Body of pancreas (tissue), 4 donors: ENCODE measurements at regions not wholly inside any gene's neighbourhood (a gene's known extent, or its start where the extent isn't known, plus 50 kb on each side); places are given as distances from the start of the nearest gene placed in this dataset.

Source experiments
- ATAC-seq: fragments of 150-250 bp; one replicate; pipeline ENCODE4 v1.9.1; 2016
- DNase-seq, 4 donors: peaks; one replicate each; pipeline ENCODE4 v3.0.0-alpha.2; 2019
- H3K27ac ChIP-seq, 4 donors: fragments of 200-600 bp; sonication (generic); 1 replicate in 3 of 4; 2 replicates in 1 of 4; pipeline versions ENCODE4 v1.5.1 to v1.6.1; 2016 to 2019; ENCODE audit warnings: mild to moderate bottlenecking in 1 of 4, mixed read lengths in 1 of 4, moderate library complexity in 1 of 4
- H3K27me3 ChIP-seq, 2 donors: fragments of 200-600 bp; sonication (generic); one replicate each; pipeline ENCODE4 v1.6.0; 2016; ENCODE audit warnings: mild to moderate bottlenecking in 1 of 2
- H3K36me3 ChIP-seq, 2 donors: fragments of 200-600 bp; sonication (generic); replicated peaks in 1 of 2; 2 replicates each; pipeline ENCODE4 v1.5.1; 2016; ENCODE audit warnings: low read depth in 2 of 2; ENCODE audit not compliant: insufficient read depth in 1 of 2
- H3K4me1 ChIP-seq: fragments of 200-600 bp; sonication (generic); one replicate; pipeline ENCODE4 v1.6.0; 2016
- H3K4me3 ChIP-seq, 2 donors: fragments of 200-600 bp; sonication (generic); 1 replicate in 1 of 2; 2 replicates in 1 of 2; pipeline ENCODE4 v1.5.1; 2016 to 2019
- H3K9me3 ChIP-seq, 3 donors: fragments of 200-600 bp; sonication (generic); 1 replicate in 2 of 3; 2 replicates in 1 of 3; pipeline ENCODE4 v1.5.1; 2016
- POLR2A ChIP-seq, 3 donors: fragments of 450-650 bp; IDR thresholded peaks; one replicate each; pipeline ENCODE4 v1.6.1; 2016; ENCODE audit warnings: antibody characterized with exemption in 3 of 3, mild to moderate bottlenecking in 2 of 3
- WGBS, 2 donors: methylation state at CpG; one replicate each; pipeline ENCODE4 v1.1.5; 2017; 5-methylcytosine and 5-hydroxymethylcytosine counted together
- intact Hi-C: fragments of 100-400 bp; cut with DNase I; formaldehyde crosslinking; loops from one replicate; pipeline ENCODE4 v1.15.1; 2023
- TF ChIP-seq, protein P1 (sequence below), 7 experiments: fragments of 450-650 bp in 4 of 7; fragments of 200-600 bp in 3 of 7; sonication (generic) in 3 of 7; IDR thresholded peaks; one replicate each; pipeline ENCODE4 v1.5.1; 2016 to 2019; ENCODE audit warnings: antibody characterized with exemption in 7 of 7

DNA sequence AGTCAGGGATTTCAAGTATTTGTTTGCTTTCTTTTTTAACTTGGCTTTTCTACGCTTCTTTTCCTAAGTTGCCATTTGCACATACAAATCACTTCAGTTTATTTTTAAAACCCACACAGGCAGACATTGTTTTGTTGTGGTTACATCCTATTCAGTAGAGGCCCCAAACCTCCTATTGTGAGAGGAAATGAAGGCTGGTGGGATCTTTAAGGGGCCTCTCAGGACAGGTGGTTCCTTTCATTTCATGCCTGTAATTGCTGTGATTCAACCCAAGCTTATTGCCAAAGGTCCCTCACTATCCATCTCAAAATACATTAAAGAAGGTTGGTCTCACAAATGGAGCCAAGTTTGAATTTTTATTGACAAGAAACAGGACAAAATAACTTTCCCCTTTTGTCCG is 257.1 kb downstream of the ADAMTS20 start:
- Histone ChIP-seq H3K4me1 (no peaks in the 10 kb centered on the region), H3K4me3 (no peak overlapping the region), H3K36me3 (no peaks in the 10 kb centered on the region), H3K27ac (no peak overlapping the region), H3K9me3 (no peaks in the 10 kb centered on the region), H3K27me3 (no peaks in the 10 kb centered on the region)
- ATAC-seq (no peak), DNase-seq (no peak)
- WGBS, 2 donors: 88 to 93% methylated on average over 2 of the region's 2 CpGs
- TF ChIP-seq, protein P1, sequence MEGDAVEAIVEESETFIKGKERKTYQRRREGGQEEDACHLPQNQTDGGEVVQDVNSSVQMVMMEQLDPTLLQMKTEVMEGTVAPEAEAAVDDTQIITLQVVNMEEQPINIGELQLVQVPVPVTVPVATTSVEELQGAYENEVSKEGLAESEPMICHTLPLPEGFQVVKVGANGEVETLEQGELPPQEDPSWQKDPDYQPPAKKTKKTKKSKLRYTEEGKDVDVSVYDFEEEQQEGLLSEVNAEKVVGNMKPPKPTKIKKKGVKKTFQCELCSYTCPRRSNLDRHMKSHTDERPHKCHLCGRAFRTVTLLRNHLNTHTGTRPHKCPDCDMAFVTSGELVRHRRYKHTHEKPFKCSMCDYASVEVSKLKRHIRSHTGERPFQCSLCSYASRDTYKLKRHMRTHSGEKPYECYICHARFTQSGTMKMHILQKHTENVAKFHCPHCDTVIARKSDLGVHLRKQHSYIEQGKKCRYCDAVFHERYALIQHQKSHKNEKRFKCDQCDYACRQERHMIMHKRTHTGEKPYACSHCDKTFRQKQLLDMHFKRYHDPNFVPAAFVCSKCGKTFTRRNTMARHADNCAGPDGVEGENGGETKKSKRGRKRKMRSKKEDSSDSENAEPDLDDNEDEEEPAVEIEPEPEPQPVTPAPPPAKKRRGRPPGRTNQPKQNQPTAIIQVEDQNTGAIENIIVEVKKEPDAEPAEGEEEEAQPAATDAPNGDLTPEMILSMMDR (IDR thresholded peaks at IDR 0.05): no peak
- TF ChIP-seq POLR2A (IDR thresholded peaks at IDR 0.05): no peak
- intact Hi-C loops: no loop called here

DNA sequence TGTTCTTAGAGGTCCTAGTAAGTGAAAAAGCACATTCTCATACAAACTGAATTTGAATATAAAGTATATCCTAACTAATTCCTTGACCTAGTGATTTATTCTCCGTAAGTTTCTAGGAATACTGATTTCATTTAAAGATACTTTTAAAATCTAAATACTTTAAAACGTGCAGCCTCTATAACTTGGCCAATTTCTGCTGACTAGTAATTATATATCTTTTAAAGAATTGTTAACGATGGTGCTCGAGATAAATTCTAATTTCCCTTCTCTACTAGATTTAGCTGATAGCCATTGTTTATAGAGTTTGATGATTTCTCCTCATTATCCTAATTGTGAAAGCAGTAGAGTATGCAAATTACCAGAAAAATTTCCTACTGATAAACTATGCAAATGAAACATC is 257.9 kb downstream of the ADAMTS20 start:
- H3K27ac ChIP-seq: no peak overlapping the region
- ATAC-seq (no peak), DNase-seq (no peak)
- 82% methylated on average over 4 of the region's 4 CpGs for WGBS, 2 donors
- no peak overlapping the region for H3K4me3 ChIP-seq
- H3K9me3 ChIP-seq: no peaks in the 10 kb centered on the region
- no peak for TF ChIP-seq POLR2A (IDR thresholded peaks at IDR 0.05)
- TF ChIP-seq, protein P1 (IDR thresholded peaks at IDR 0.05): no peak
- H3K4me1 ChIP-seq: peaks cover 5% of the 10 kb centered on the region
- H3K36me3 ChIP-seq: no peaks in the 10 kb centered on the region
- no peaks in the 10 kb centered on the region for H3K27me3 ChIP-seq
- intact Hi-C loops: no loop called here

DNA sequence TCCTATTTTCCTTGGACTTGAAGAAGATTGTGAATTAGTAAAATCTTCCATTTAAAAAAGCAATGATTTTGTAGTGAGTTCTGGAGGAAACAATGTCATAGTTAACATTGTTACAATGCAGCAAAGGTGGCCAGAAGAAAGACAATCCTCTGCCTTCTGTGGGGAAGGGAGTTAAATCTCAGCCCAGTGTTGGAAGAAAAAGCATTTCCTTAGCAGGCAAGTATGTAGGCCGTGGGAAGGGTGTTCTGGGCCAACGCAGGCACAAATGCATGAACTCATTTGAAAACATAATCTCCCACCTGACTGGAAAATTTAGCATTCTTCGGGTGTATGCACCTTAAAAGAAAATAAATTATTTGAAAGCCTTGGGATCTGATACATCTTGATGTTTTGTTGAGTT is 258.6 kb downstream of the ADAMTS20 start:
- WGBS, 2 donors: 77 to 79% methylated on average over 3 of the region's 3 CpGs
- no peak for ATAC-seq
- no peaks in the 10 kb centered on the region for H3K27me3 ChIP-seq
- no peaks in the 10 kb centered on the region for H3K9me3 ChIP-seq
- H3K36me3 ChIP-seq: no peaks in the 10 kb centered on the region
- intact Hi-C loops: no loop called here
- peaks cover 5% of the 10 kb centered on the region for H3K4me1 ChIP-seq
- no peak overlapping the region for H3K27ac ChIP-seq
- TF ChIP-seq, protein P1 (IDR thresholded peaks at IDR 0.05): no peak
- TF ChIP-seq POLR2A (IDR thresholded peaks at IDR 0.05): no peak
- H3K4me3 ChIP-seq: no peak overlapping the region
- DNase-seq: no peak

DNA sequence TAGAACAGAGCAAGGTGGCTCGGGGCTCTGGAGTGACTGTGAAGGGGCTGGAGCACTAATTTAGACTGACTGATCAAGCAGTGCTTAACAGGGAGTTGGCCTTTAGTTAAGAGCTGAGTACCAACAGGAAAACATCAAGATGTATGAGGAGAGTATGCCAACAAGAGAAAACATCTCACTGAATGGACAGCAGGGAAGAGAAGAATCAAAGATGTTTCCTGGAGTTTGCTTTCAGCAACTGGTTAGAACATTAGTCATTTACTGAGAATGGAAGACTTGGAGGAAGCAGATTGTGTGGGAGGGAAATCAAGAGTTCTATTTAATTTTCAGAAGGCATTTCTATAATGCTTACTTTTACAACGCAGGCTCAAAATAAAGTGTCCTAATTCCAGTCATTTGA is 259.3 kb downstream of the ADAMTS20 start:
- intact Hi-C loops: no loop called here

DNA sequence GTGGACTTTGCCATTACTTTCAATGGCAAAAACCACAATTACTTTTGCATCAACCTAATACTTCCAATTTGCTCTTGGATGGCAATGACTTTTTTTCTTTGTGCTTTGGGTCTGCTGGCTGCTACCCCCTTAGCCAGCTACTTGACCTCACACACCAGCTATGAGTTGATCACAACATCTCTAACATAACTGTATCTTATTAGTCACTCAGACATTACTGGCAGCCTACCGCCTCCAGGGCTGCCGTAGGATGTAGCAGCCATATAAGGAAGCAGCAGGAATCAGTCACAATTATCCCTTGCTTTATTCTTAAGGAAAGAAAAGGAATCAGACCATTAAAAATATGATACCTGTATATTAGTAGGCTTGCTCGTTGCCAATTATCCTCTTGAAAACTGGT is 260.5 kb downstream of the ADAMTS20 start:
- no peaks in the 10 kb centered on the region for H3K27me3 ChIP-seq
- intact Hi-C loops: no loop called here
- ATAC-seq: no peak
- WGBS, 2 donors: 86 to 91% methylated on average over 3 of the region's 3 CpGs
- DNase-seq: no peak
- TF ChIP-seq POLR2A (IDR thresholded peaks at IDR 0.05): no peak
- TF ChIP-seq, protein P1 (IDR thresholded peaks at IDR 0.05): no peak
- H3K4me1 ChIP-seq: peaks cover 9% of the 10 kb centered on the region
- no peak overlapping the region for H3K4me3 ChIP-seq
- no peak overlapping the region for H3K27ac ChIP-seq
- H3K36me3 ChIP-seq: no peaks in the 10 kb centered on the region
- H3K9me3 ChIP-seq: no peaks in the 10 kb centered on the region

More for the DNA sequence above, 259.3 kb downstream of the ADAMTS20 start:
- WGBS, 2 donors: 68 to 70% methylated on average over 2 of the region's 2 CpGs
- DNase-seq (no peak), ATAC-seq (no peak)
- H3K27ac ChIP-seq: no peak overlapping the region
- no peak for TF ChIP-seq POLR2A (IDR thresholded peaks at IDR 0.05)
- TF ChIP-seq, protein P1 (IDR thresholded peaks at IDR 0.05): no peak
- H3K4me3 ChIP-seq: no peak overlapping the region
- no peaks in the 10 kb centered on the region for H3K27me3 ChIP-seq
- no peaks in the 10 kb centered on the region for H3K36me3 ChIP-seq
- H3K4me1 ChIP-seq: peaks cover 9% of the 10 kb centered on the region
- H3K9me3 ChIP-seq: no peaks in the 10 kb centered on the region
